ENCODE measurements at regions not wholly inside any gene's neighbourhood (a gene's known extent, or its start where the extent isn't known, plus 50 kb on each side); places are given as distances from the start of the nearest gene placed in this dataset.

DNA sequence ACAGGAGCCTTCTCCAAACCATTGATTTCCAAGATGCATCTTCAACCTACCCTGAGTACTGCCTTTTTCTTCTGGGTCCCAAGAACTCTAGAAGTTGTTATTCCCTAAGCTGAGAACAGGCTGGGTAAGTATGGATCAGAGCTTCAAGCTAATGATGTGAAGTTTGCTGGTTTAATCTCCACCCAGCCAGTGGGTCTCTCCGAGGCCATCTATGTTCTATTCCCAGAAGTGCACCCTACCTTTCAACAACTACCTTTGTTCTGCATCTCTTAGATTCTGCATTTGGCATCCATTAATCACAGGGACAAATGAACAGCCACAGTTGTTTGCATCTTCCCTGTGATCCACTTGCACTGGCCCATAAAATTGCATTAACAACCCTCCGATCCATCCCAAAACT, 246.2 kb downstream of the HIVEP2 start:
- no peak overlapping the region for H3K4me3 ChIP-seq (ENCODE audit: control insufficient read depth, low read depth, low read length)
- TF ChIP-seq, protein P1, sequence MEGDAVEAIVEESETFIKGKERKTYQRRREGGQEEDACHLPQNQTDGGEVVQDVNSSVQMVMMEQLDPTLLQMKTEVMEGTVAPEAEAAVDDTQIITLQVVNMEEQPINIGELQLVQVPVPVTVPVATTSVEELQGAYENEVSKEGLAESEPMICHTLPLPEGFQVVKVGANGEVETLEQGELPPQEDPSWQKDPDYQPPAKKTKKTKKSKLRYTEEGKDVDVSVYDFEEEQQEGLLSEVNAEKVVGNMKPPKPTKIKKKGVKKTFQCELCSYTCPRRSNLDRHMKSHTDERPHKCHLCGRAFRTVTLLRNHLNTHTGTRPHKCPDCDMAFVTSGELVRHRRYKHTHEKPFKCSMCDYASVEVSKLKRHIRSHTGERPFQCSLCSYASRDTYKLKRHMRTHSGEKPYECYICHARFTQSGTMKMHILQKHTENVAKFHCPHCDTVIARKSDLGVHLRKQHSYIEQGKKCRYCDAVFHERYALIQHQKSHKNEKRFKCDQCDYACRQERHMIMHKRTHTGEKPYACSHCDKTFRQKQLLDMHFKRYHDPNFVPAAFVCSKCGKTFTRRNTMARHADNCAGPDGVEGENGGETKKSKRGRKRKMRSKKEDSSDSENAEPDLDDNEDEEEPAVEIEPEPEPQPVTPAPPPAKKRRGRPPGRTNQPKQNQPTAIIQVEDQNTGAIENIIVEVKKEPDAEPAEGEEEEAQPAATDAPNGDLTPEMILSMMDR (IDR thresholded peaks at IDR 0.05; ENCODE audit: control insufficient read depth, insufficient read depth, low read depth, low read length, missing control alignments) = peak; percentile 14
- DNase-seq (ENCODE audit: low read depth) = no peak

DNA sequence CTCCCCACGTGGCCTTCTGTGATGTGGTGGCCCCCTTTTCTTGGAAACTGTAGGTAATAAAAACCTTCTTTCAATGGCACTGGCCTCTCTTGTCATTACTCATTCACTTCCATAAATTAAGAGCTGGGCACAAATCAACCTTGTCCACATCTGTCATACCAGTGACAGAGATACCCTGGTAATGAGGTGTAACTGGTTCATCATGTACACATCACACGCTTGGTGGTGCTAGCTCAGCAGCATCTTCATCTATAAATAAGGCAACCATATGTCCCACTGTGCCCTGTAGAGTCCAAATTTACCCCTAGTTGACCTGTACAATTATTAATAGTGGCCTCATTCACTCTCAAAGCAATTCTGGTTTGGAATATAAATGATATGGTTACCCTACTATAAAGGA, 245.6 kb downstream of the HIVEP2 start:
- no peak overlapping the region for H3K4me3 ChIP-seq (ENCODE audit: control insufficient read depth, low read depth, low read length)
- DNase-seq (ENCODE audit: low read depth) = no peak
- TF ChIP-seq, protein P1 (IDR thresholded peaks at IDR 0.05; ENCODE audit: control insufficient read depth, insufficient read depth, low read depth, low read length, missing control alignments) = no peak

DNA sequence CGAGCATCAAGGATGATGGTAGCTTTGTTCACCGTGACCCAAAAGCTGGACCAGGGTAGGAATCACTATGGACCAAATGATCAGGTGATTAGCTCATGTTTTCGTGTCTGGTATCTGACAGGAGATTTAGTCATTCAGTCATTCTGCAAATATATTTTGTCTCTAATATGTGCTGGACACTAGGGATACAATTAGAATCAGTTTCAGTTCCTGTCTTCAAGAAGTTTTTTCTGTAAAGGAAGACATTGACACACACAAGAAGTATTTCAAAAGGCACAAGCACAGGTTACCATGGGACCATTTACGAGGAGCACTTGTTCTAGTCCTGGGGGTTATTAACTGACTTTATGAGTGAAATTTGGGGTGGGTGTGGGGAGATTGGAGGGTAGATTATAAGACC, 244.9 kb downstream of the HIVEP2 start:
- no peak for DNase-seq (ENCODE audit: low read depth)
- H3K4me3 ChIP-seq (ENCODE audit: control insufficient read depth, low read depth, low read length) = no peak overlapping the region
- TF ChIP-seq, protein P1 (IDR thresholded peaks at IDR 0.05; ENCODE audit: control insufficient read depth, insufficient read depth, low read depth, low read length, missing control alignments) = no peak

DNA sequence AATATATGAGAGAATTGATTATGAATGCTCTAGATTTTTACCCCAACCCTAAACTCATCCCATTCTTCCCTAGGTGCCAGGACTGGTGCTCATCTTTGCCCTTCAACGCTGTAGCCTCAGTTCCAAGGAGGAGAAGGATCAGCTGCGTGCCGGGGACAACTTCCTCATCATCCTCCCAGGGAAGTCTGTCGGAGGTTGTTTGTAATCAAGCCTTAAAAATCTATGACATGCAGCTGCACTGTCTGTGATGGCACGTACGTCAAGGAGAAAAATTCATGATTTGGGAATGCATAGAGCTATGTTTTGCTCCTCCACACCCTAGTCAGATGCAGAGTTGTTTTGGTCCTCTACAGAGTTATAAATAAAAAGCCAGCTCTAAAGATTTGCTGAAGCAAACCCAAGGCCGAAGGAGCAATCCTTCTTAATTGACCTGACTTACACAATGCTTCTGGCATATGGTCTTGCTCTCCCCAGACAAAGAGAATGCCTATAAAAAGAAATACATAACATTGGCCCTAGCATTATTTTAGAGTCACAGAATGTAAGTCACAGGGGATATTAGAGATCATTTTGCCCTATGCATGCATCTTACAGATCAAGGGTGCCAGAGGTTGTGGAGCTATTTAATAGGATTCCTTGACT, 244.2 kb downstream of the HIVEP2 start:
- TF ChIP-seq, protein P1 (IDR thresholded peaks at IDR 0.05; ENCODE audit: control insufficient read depth, insufficient read depth, low read depth, low read length, missing control alignments) = no peak
- H3K4me3 ChIP-seq (ENCODE audit: control insufficient read depth, low read depth, low read length) = no peak overlapping the region
- DNase-seq (ENCODE audit: low read depth) = no peak

Data from AG09309 (cell line).